ENCODE measurements at regions not wholly inside any gene's neighbourhood (a gene's known extent, or its start where the extent isn't known, plus 50 kb on each side); places are given as distances from the start of the nearest gene placed in this dataset.

DNA sequence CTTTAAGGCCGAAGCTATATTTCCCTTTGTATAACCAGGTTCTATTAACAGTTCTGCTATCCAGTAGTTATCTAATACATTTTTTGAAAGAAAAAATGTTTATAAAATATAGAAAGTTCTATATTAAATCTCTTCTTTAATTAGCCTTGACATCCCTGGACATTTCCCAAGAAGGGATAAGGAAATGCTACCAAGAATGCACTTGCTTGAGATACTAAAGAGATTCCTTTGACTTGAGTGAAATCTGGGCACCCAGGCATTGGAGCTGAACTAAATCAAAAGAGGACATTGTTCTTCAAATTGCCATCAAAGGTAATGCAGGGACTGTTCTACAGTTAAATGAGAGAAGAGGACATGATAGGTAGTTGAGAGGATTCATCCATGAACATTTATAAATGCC, 535.9 kb upstream of the FAT3 start:
- DNase-seq (ENCODE audit: extremely low read depth, low read depth) = no peak

DNA sequence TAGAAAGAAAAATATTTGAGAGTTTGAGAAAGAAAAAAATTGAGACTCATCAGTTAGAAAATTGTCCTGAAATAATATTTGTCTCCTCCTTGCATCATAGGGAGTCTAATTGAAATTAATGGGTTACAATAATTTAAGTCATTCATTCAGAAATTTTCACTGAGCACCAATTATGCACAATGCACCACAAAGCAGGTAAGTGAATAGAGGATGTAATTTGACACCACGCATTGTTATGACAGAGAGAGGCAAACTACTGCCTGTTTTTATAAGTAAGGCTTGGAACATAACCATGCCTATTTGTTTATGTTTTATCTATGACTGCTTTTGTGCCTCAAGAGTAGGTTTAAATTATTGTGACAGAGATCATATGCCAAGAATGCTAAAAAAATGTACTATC, 537.9 kb upstream of the FAT3 start:
- no peak for DNase-seq (ENCODE audit: extremely low read depth, low read depth)

DNA sequence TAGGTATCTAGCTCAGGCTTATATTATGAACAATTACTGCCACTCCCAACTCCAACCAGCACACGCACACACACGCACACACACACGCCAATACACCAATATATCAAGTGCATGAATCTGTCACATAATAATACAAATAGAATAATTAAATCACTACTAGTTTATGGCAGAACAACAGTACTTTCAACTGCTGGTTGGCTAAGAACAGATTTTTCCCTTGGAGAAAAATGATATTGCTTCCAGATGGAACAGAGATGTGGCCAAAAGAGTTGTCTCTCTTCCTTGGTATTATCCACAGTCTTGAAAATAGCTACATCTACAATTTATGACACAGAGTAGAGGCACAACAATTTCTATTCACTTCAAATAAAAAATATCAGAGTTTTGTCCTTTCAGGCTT, 538.3 kb upstream of the FAT3 start:
- no peak for DNase-seq (ENCODE audit: extremely low read depth, low read depth)

DNA sequence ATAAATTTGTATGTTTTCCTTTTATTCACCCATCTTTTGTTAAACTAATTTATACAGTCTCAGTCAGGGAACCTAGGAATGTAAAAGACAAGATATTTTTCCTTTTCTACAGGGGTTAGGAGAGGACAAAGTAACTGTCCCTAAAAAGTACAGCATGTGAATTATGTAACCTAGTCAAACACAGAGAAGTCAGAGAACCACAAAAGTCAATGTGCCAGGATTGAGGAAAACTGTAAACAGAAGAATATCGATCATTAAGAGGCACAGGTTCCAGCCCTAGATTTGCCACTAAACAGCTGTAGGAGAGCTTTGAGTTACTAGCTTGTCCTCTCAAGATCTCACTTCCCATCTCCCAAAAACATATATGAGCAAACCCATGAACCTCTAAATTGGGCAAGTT, 550.9 kb upstream of the FAT3 start:
- DNase-seq (ENCODE audit: extremely low read depth, low read depth) = no peak

DNA sequence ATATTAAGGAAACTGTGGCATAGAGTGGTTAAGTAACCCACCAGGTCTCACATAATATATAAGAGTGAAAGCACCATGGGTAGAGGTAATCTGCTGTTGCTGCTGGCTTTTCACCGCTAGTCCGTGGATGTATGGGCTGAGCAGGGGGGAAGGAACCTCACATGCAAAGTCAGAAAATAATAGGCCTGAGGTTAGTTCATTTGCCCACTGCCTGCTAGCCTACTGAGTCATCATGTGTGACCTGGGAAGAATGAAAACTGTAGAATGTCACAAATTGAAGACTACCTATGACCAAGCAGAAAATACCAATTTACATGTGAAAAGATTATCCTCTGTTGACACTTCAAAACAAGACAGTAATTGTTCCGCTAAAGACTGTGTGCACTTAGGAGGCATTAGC, 560.1 kb upstream of the FAT3 start:
- no peak for DNase-seq (ENCODE audit: extremely low read depth, low read depth)

DNA sequence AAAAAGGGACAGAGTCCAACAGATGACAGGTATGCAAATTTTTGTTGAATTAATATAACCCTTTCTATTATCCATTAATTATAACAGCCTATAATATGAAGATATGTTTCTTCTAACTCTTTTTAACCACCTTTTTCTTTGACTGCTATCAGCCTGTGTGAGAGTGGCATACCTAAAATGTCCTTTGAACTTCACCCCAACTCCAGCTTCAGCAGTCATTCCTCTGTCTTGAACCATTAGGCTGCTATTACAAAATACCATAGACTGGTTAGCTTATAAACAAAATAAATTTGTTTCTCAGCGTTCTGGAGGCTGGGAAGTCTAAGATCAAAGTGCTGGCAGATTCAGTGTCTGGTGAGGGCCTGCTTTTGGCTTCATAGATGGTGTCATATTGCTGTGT, 564.6 kb upstream of the FAT3 start:
- no peak for DNase-seq (ENCODE audit: extremely low read depth, low read depth)

DNA sequence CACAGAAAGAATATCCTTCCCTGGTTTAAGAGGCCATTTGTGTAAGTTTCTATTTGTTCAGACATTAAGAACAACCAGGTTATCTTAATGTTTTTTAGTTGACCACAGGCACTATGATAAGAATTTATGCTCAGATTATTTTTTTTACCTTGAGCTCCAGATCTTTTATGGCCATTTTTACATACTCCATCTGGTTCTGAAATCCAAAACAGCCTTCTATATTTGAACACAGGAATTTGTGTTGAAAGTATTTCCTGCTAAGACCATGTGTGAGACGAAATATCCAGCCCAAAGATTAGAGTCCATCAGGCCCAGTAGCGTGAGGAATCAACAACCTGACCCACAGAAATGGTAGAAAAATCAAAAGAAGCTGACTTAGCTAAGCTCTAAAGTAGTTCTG, 569.9 kb upstream of the FAT3 start:
- no peak for DNase-seq (ENCODE audit: extremely low read depth, low read depth)

DNA sequence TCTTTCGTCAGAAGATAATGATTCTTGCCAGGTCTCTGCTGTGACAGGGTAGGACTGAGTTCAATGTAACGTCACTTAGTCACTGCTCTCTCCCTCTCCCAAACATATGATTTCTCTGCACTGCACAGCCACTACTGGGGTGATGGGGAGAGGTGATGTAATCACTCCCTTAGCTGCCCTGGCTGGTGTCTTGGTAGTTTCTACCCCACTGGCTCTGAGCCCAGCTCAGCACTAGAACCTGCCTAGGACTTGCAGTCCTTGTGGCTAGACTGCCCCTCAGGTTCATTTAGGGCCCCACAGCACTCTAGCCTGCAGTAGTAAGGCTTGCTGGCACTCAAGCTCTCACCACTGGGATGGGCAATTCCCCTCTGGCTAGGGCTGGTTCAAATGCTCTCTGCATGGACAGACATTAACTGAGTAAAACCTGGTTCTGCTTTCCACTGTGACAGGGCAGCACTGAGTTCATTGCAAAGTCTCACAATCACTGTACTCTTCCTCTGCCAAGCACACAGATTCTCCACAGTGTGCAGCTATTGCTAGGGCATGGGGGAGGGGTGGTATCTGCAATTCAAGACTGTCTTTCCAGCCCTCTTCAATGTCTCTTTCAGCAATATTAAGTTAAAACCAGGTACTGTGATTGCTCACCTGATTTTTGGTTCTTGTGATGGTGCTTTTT, 571.4 kb upstream of the FAT3 start:
- DNase-seq (ENCODE audit: extremely low read depth, low read depth) = no peak

DNA sequence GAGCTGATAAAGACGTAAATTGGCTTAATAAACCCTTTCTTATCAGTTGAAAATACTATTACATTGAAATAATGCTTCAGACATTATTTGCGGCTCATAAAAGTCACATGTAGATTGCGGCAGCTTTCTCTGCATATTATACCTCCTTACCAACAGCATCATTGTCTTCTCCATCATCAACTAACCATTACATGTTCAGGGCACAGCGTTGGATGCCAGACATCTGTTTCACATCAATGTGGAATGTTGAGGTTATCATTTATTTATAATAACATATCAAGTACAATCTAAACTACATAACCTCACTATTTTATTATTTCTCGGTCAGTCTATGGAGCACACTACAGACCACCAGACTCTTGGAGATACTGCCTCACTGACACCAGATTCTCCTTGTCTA, 573.8 kb upstream of the FAT3 start:
- no peak for DNase-seq (ENCODE audit: extremely low read depth, low read depth)

DNA sequence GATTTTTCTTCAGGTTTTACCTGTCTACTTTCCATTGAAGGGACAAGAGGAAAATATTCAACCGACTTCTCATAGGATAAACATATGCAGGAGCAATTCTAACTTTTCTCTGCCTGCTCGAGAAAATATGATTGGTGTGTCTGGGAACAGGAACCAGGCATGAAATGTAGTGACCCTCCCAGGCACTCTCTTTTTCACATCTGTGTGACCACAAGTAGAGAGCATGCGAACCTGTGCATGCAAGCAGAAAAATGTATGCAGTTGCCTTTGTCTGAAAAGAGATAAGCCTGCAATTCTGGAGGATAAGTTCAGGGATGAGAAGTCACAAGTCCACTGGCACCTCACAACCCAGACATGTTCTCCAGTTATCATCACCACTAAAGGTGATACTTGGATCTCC, 583.5 kb upstream of the FAT3 start:
- no peak for DNase-seq (ENCODE audit: extremely low read depth, low read depth)

DNA sequence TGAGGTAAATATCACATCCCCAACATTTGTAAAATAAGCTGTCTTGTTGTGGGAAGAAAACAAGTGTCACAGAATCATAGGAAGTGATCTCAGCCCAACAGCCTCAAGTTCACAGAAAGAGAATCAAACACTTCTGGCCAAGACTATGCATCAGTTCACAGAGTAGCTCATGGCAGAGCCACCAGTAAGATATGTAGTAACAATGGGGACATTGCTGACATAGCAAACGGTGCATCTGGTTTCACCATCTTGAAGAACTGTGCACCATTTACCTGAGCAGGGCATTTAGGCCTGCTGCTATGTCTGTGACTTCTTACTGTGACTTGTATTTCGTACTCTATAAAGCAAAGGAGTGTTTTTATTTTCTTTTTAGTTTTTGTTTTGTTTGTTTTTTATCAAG, 585.3 kb upstream of the FAT3 start:
- no peak for DNase-seq (ENCODE audit: extremely low read depth, low read depth)

DNA sequence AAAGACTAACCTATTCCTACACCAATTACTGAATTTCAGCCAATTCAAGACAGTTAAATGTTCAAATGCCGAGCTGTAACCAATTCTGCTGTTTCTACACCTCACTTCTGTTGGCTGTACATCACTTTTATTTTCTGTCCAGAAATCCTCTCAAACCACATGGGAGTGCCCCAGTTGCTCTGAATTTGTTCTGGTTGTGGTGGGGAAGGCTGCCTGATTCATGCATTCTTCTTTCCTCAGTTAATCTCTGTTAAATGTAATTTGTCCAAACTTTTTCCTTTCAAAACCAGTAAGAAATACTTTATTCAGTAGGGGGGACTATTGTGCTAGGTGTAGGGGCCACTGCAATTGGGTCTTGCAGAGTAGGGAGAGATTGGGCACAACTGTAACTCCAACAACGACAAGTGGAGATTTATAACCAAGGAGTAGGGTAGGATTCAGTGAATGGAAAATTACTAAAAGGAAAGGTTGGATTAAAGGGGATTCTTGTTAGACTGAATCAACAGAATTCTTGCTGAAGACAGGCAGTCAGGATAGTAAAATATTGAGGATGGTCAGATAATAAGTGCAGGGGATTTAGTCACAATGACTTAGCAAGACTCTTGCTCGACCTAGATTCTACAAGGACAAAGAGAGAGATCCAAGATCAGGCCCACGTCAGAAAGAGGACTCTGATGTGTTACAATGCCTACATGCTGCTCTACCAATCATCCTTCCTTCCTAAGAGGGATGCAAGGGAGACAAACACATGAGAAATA, 593.5 kb upstream of the FAT3 start:
- DNase-seq (ENCODE audit: extremely low read depth, low read depth) = no peak

DNA sequence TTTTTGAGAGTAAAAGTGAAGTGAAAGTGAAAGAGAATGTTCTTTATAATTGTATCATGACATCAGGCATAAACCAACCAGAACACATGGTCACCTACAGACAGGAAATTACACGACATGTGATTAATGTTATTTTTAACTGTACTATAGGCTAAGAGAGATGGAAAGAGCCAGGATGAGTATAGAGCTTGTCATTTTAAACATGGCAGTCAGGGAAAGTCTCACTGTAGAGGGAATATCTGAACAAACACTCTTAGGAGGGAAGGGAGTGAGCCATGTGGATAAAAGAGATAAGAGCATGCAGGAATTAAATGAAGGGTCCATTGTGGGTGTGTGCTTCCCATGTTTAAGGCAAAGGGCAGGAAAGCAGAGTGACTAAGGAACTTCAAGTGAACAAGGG, 599.1 kb upstream of the FAT3 start:
- no peak for DNase-seq (ENCODE audit: extremely low read depth, low read depth)

DNA sequence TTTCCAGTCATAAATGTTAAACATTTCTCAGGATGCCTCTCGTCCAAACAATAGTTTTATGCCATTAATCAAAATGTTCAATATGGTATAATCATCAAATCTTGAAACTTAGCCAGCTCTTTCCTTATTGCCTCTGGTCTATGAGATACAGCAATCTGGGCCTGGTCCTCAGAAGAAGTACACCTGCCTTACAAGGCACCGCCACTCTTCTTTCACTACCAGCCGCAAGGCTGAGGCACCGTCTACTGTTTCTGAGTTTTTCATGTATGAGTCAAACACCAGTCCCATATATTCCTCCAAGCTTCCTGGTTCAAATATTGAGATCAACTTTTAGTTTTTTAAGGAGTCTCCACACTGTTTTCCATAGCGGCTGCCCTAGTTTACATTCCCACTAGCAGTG, 600.6 kb upstream of the FAT3 start:
- DNase-seq (ENCODE audit: extremely low read depth, low read depth) = no peak

DNA sequence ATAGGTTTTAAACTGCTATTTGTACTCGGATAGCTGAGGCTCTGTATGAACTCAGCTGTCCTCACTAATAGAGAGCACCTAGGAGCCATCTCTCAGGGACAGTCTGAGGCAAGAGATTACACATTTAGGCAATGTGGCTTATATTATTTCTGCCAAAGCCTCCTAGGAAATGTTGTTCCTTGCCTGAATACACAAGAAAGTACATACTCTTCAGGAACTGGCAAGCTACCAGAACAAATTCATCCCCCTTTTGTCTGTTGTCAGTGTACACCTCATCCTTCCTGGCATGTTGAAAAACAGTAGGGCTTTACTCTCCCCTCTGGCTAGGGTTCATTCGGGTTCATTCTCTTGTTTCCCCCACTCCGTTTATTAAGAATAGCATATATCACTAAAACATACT, 615.9 kb upstream of the FAT3 start:
- no peak for DNase-seq (ENCODE audit: extremely low read depth, low read depth)

DNA sequence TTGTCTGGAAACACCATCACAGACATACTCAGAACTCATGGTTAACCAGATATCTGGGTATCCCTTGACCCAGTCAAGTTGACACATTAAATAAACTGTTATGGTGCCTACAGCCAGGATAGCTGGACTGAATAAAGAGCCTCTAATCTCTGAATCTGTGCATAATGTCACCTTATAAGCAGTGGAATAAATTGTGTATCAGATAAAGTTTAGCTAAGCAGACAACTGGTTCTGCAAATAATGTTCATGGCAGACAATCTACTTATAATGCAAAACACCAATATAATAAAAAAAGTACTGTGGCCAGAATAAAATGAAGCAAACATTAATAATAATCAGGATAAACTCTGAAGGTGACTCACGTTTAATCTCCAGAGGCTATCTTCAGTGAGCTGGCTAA, 628.5 kb upstream of the FAT3 start:
- no peak for DNase-seq (ENCODE audit: extremely low read depth, low read depth)

DNA sequence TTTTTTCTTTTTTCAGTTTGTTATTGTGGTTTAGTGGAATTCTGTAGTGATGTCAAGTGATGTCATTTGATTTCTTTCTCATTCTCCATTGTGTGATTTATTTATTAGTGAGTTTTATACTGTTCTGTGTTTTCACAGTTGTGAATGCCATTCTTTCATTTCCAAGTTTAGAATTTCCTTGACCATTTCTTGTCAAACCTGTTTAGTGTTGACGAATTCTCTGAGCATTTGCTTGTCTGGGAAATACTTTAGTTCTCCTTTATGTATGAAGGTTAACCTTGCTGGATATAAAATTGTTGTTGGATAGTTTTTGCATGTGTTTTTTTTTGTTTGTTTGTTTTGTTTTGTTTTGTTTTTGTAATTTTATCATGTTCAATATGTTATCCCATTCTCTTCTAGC, 633.6 kb upstream of the FAT3 start:
- no peak for DNase-seq (ENCODE audit: extremely low read depth, low read depth)

DNA sequence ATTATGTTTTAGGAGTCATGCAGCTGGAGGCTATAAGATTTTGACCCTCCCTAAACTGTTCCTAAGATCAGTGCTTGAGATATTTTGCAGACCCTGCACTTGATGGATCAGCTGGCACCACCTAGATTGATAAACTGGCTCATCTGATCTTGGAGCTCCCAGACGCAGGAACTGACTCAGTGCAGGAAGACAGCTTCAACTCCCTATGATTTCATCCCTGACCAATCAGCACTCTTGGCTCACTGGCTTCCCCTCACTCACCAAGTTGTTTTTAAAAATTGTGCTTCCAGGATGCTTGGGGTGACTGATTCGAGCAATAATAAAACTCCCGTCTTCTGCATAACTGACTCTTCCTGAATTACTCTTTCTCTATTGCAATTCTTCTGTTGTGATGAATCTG, 637.5 kb upstream of the FAT3 start:
- DNase-seq (ENCODE audit: extremely low read depth, low read depth) = no peak

DNA sequence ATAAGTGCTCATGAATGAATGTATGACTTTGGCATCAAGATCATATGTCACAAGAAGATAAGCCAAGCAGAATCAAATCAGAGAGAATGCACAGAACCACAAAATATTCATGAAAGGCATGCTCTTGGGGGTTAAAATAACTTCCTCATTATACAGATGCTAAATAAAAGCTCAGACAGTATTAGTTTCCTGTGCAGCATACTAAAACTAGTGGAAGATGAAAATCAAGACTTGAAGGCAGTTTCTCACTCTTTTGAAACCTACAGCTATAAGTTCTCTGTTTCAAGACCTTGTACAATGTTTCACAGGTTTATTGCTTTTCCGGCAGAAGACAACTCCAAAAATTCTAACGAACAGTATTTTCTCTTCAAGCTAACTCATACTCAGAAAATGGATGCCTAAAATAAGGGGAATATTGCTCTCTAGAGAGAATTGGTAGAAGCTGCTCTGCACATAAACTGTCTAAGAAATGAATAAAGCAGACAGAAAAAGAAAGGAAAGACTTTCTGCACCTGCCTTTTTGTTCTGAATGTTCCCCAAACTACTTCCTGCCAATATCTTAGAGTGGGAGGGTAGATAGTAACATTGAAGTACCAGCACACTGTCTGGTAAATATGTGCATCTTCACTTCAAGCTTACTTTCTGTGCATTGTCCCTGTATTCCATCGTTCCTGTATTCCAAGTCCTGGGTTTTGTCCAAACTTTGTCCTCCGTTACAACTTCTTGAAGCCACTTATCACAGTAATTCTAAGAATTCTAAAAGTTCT, 639.4 kb upstream of the FAT3 start:
- no peak for DNase-seq (ENCODE audit: extremely low read depth, low read depth)

DNA sequence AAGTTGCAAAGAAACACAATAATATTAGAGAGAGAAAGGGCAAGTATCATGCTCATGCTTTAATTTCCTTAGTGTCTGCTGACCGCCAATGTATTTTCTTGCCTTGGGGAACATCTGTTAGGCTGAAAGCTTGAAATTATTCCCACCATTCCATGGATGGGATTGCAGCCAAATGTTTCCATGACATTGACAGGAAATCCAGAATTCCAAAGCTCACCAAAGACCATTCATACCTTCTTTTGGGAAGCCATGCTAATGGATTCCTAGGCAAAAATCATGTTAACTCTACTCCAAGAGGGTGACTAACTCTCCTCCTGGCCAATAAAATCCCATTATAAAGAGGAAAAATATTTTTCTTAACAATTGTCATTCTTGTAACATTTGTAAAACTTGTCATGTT, 661.4 kb upstream of the FAT3 start:
- DNase-seq (ENCODE audit: extremely low read depth, low read depth) = no peak

DNA sequence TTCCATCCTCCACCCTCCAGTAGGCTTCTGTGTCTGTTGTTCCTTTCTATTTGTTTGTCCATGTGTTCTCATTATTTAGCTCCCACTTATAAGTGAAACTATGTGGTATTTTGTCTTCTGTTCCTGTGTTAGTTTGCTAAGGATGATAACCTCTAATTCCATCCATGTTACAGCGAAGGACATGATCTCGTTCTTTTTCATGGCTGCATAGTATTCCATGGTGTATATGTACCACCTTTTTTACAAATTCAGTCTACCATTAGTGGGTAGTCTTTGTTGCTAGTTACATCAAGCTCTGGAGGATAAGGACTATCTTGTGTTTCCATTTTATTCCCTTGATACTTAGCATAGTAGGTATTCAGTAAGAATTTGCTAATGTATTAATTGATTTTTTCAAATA, 664.2 kb upstream of the FAT3 start:
- no peak for DNase-seq (ENCODE audit: extremely low read depth, low read depth)

DNA sequence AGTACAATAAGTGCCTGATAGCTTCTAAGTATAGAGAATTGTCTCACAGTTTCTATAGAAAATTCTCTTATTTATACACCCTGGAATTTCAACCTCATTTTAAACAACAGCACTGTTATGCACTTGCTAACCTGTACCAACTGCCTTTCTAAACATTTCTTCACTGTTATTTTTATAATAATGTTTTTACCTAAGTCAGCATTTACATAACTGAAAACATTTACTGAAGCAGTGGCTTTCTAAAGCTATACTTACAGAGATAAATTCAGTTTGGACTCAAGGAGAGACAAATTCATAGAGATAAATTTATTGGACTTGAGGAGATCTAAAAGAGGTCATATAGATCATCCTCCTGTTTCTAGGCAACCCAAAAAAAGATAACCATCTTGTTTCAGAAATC, 686.6 kb upstream of the FAT3 start:
- DNase-seq (ENCODE audit: extremely low read depth, low read depth) = no peak

Data from NCI-H460 (cell line).